NB4 (cell line): ENCODE measurements at regions not wholly inside any gene's neighbourhood (a gene's known extent, or its start where the extent isn't known, plus 50 kb on each side); places are given as distances from the start of the nearest gene placed in this dataset.

Source experiments
- POLR2A ChIP-seq: IDR thresholded peaks from 2 replicates; pipeline ENCODE4 v1.6.1; 2011; ENCODE audit warnings: mild to moderate bottlenecking; ENCODE audit not compliant: insufficient read length; ENCODE audit errors: extremely low read depth
- TF ChIP-seq, protein P1 (sequence below): IDR thresholded peaks from one replicate; pipeline ENCODE4 v1.5.1; 2012; ENCODE audit warnings: low read depth, low read length

DNA sequence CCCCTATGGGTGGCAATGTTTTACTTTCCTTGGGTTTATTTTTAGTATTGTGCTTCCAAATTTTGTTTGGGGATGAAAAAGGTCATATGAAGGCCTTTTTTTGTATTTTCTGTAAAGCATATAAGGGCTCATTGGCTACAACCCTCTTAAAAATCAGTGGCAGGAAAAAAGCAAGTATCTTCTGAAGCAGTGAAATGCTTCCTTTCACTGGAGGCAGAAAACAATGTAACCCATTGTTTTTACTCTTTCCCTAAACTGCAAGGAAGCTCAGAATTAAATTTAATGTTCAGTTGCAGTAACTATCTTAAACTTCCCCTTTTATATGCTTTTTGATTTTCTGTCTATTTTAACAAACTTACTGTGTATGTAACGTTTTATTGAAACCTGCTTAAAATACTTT, 148.7 kb upstream of the LYZL1 start:
- TF ChIP-seq, protein P1, sequence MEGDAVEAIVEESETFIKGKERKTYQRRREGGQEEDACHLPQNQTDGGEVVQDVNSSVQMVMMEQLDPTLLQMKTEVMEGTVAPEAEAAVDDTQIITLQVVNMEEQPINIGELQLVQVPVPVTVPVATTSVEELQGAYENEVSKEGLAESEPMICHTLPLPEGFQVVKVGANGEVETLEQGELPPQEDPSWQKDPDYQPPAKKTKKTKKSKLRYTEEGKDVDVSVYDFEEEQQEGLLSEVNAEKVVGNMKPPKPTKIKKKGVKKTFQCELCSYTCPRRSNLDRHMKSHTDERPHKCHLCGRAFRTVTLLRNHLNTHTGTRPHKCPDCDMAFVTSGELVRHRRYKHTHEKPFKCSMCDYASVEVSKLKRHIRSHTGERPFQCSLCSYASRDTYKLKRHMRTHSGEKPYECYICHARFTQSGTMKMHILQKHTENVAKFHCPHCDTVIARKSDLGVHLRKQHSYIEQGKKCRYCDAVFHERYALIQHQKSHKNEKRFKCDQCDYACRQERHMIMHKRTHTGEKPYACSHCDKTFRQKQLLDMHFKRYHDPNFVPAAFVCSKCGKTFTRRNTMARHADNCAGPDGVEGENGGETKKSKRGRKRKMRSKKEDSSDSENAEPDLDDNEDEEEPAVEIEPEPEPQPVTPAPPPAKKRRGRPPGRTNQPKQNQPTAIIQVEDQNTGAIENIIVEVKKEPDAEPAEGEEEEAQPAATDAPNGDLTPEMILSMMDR = no peak
- no peak for TF ChIP-seq POLR2A
